ENCODE measurements at regions not wholly inside any gene's neighbourhood (a gene's known extent, or its start where the extent isn't known, plus 50 kb on each side); places are given as distances from the start of the nearest gene placed in this dataset.

DNA sequence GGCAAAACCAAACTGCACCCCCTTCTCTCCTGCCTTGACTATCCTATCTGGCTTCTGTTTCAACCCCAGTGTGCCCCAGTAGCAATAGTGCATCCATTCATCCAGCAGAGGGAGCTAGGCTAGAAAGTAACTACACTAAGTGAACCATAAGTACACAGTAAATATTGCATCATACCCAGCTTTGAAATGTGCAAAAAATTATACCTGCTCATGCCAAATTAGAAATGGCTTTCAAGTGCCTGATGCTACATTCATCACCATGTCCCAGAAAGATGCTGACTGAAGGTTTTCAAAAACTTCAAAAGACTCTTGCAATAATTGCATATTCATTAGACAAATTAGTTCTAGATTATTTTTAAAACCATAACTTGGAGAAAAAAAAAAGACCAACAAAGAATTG lies 153.5 kb downstream of the PRELID2 start (continued):
- TF ChIP-seq FOXP1 (CRISPR knock-in tag; IDR thresholded peaks at IDR 0.05) (no peak), PHF8 (IDR thresholded peaks at IDR 0.05; ENCODE audit: borderline replicate concordance, low read length) (no peak), KHSRP (IDR thresholded peaks at IDR 0.05) (no peak), MTF1 (CRISPR knock-in tag; IDR thresholded peaks at IDR 0.05; ENCODE audit: borderline replicate concordance) (no peak), HCFC1 (IDR thresholded peaks at IDR 0.05; ENCODE audit: low read depth, low read length) (peak; percentile 59), ARID1B (IDR thresholded peaks at IDR 0.05) (peak; percentile 44), CBX1 (IDR thresholded peaks at IDR 0.05; ENCODE audit: low read depth) (no peak), HDAC6 (IDR thresholded peaks at IDR 0.05; ENCODE audit: low read depth, low read length) (no peak), ZFP36 (IDR thresholded peaks at IDR 0.05; ENCODE audit: low read depth, low read length, partially characterized antibody) (no peak), PHTF2 (CRISPR knock-in tag; IDR thresholded peaks at IDR 0.05) (no peak), GABPA (tag; conservative IDR thresholded peaks at IDR 0.05; ENCODE audit: low read depth) (no peak; the same call in 1 of the 2 replicates), MCM7 (IDR thresholded peaks at IDR 0.05) (no peak), YY1 (IDR thresholded peaks at IDR 0.05; ENCODE audit: borderline replicate concordance in 1 of 3, control insufficient read depth in 1 of 3, extremely low read depth in 1 of 3, insufficient read depth in 3 of 3, insufficient read length in 1 of 3, insufficient replicate concordance in 2 of 3, low read depth in 1 of 3, low read length in 2 of 3) (no peak), ZNF143 (CRISPR knock-in tag; IDR thresholded peaks at IDR 0.05) (no peak), COPS2 (conservative IDR thresholded peaks at IDR 0.05) (no peak), LEF1 (IDR thresholded peaks at IDR 0.05) (peak; percentile 57), MAFG (tag; conservative IDR thresholded peaks at IDR 0.05) (peak; percentile 58; the same call in 1 of the 2 replicates)
- TF ChIP-seq, protein P1, sequence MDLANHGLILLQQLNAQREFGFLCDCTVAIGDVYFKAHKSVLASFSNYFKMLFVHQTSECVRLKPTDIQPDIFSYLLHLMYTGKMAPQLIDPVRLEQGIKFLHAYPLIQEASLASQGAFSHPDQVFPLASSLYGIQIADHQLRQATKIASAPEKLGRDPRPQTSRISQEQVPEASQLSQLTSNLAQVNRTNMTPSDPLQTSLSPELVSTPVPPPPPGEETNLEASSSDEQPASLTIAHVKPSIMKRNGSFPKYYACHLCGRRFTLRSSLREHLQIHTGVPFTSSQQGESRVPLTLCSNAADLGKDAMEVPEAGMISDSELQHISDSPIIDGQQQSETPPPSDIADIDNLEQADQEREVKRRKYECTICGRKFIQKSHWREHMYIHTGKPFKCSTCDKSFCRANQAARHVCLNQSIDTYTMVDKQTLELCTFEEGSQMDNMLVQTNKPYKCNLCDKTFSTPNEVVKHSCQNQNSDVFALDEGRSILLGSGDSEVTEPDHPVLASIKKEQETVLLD (IDR thresholded peaks at IDR 0.05), result no peak
- TF ChIP-seq, protein P2, sequence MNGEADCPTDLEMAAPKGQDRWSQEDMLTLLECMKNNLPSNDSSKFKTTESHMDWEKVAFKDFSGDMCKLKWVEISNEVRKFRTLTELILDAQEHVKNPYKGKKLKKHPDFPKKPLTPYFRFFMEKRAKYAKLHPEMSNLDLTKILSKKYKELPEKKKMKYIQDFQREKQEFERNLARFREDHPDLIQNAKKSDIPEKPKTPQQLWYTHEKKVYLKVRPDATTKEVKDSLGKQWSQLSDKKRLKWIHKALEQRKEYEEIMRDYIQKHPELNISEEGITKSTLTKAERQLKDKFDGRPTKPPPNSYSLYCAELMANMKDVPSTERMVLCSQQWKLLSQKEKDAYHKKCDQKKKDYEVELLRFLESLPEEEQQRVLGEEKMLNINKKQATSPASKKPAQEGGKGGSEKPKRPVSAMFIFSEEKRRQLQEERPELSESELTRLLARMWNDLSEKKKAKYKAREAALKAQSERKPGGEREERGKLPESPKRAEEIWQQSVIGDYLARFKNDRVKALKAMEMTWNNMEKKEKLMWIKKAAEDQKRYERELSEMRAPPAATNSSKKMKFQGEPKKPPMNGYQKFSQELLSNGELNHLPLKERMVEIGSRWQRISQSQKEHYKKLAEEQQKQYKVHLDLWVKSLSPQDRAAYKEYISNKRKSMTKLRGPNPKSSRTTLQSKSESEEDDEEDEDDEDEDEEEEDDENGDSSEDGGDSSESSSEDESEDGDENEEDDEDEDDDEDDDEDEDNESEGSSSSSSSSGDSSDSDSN (IDR thresholded peaks at IDR 0.05; ENCODE audit: borderline replicate concordance in 1 of 2, low read depth in 2 of 2, low read length in 2 of 2), result no peak
- TF ChIP-seq, protein P3, sequence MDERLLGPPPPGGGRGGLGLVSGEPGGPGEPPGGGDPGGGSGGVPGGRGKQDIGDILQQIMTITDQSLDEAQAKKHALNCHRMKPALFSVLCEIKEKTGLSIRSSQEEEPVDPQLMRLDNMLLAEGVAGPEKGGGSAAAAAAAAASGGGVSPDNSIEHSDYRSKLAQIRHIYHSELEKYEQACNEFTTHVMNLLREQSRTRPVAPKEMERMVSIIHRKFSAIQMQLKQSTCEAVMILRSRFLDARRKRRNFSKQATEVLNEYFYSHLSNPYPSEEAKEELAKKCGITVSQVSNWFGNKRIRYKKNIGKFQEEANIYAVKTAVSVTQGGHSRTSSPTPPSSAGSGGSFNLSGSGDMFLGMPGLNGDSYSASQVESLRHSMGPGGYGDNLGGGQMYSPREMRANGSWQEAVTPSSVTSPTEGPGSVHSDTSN (CRISPR knock-in tag; IDR thresholded peaks at IDR 0.05; ENCODE audit: low read depth), result no peak
- TF ChIP-seq, protein P3 (tag; conservative IDR thresholded peaks at IDR 0.05; ENCODE audit: low read depth), result 0 out of 2 replicates have a peak, but pooled peaks have one; percentile 37
- TF ChIP-seq, protein P4, sequence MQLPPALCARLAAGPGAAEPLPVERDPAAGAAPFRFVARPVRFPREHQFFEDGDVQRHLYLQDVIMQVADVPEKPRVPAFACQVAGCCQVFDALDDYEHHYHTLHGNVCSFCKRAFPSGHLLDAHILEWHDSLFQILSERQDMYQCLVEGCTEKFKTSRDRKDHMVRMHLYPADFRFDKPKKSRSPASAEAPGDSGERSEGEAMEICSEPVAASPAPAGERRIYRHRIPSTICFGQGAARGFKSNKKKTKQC (CRISPR knock-in tag; IDR thresholded peaks at IDR 0.05), result no peak

Data from K562 (cell line).